ENCODE measurements at regions not wholly inside any gene's neighbourhood (a gene's known extent, or its start where the extent isn't known, plus 50 kb on each side); places are given as distances from the start of the nearest gene placed in this dataset.

- no peak for TF ChIP-seq CTCF (conservative IDR thresholded peaks at IDR 0.05; ENCODE audit: low read depth, low read length)
- no peak overlapping the region for H3K4me3 ChIP-seq (ENCODE audit: low read depth, low read length)
- no peak for DNase-seq (ENCODE audit: low read depth)
These were observed 314.9 kb downstream of the COG6 start for GRCh38 chr13:39970177-39970846.

- no peak for TF ChIP-seq CTCF (conservative IDR thresholded peaks at IDR 0.05; ENCODE audit: low read depth, low read length)
- DNase-seq (ENCODE audit: low read depth): no peak
These were observed 316.1 kb downstream of the COG6 start for GRCh38 chr13:39971526-39971925.

GRCh38 chr13:39976481-39976880 is 321.0 kb downstream of the COG6 start:
- no peak for TF ChIP-seq CTCF (conservative IDR thresholded peaks at IDR 0.05; ENCODE audit: low read depth, low read length)
- no peak overlapping the region for H3K4me3 ChIP-seq (ENCODE audit: low read depth, low read length)
- no peak for DNase-seq (ENCODE audit: low read depth)

More at GRCh38 chr13:39971526-39971925, 316.1 kb downstream of the COG6 start:
- H3K4me3 ChIP-seq (ENCODE audit: low read depth, low read length): no peak overlapping the region

- no peak for TF ChIP-seq CTCF (conservative IDR thresholded peaks at IDR 0.05; ENCODE audit: low read depth, low read length)
- no peak overlapping the region for H3K4me3 ChIP-seq (ENCODE audit: low read depth, low read length)
- DNase-seq (ENCODE audit: low read depth): no peak
These were observed 325.6 kb downstream of the COG6 start for GRCh38 chr13:39981056-39981455.

GRCh38 chr13:39982745-39983144 is 327.3 kb downstream of the COG6 start:
- H3K4me3 ChIP-seq (ENCODE audit: low read depth, low read length): no peak overlapping the region
- no peak for DNase-seq (ENCODE audit: low read depth)
- TF ChIP-seq CTCF (conservative IDR thresholded peaks at IDR 0.05; ENCODE audit: low read depth, low read length): no peak

- no peak for TF ChIP-seq CTCF (conservative IDR thresholded peaks at IDR 0.05; ENCODE audit: low read depth, low read length)
- no peak for DNase-seq (ENCODE audit: low read depth)
- H3K4me3 ChIP-seq (ENCODE audit: low read depth, low read length): no peak overlapping the region
These were observed 329.6 kb downstream of the COG6 start for GRCh38 chr13:39985071-39985470.

GRCh38 chr13:39988351-39988750 is 332.9 kb downstream of the COG6 start:
- H3K4me3 ChIP-seq (ENCODE audit: low read depth, low read length): no peak overlapping the region
- TF ChIP-seq CTCF (conservative IDR thresholded peaks at IDR 0.05; ENCODE audit: low read depth, low read length): no peak
- no peak for DNase-seq (ENCODE audit: low read depth)

All from choroid plexus epithelial cell (primary cell).